GM13977 (cell line): ENCODE measurements at regions not wholly inside any gene's neighbourhood (a gene's known extent, or its start where the extent isn't known, plus 50 kb on each side); places are given as distances from the start of the nearest gene placed in this dataset.

Experiments
- DNase-seq: peaks from one replicate; pipeline ENCODE4 v3.0.0; 2012; ENCODE audit warnings: low spot score
- in situ Hi-C: fragments of 300-500 bp; cut with MboI; formaldehyde crosslinking; loops from one replicate; pipeline ENCODE4 v1.12.0; 2022; ENCODE audit warnings: low sequenced_read_pairs, low pct_unique_long_range_greater_than_20kb, mixed read lengths, inconsistent platforms; ENCODE audit not compliant: unreplicated experiment
- TF ChIP-seq, protein P1 (sequence below): IDR thresholded peaks from 2 replicates; pipeline ENCODE4 v1.5.1; 2012; ENCODE audit warnings: mild to moderate bottlenecking, control low read depth; ENCODE audit not compliant: insufficient read depth; ENCODE audit errors: extremely low read depth, missing control alignments

DNA sequence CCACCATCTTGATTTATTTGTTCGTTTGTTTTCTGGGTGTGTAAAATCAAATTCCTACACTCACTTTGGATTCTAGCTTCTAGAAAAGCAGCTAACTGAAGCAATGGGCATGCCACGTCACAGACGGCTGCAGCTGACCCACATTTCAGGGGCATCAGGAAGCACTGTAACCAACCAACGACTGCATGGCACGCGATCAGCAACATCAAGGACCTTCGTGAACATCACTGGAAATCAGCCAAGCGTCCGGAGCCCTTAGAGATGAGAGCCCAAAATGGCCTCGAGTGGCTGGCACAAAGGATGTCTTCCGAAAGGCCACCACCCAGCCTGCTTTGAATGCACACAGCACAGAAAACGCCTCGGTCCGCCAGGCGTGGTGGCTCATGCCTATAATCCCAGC lies 191.1 kb downstream of the OLFM1 start:
- in situ Hi-C loops: no loop called here
- TF ChIP-seq, protein P1, sequence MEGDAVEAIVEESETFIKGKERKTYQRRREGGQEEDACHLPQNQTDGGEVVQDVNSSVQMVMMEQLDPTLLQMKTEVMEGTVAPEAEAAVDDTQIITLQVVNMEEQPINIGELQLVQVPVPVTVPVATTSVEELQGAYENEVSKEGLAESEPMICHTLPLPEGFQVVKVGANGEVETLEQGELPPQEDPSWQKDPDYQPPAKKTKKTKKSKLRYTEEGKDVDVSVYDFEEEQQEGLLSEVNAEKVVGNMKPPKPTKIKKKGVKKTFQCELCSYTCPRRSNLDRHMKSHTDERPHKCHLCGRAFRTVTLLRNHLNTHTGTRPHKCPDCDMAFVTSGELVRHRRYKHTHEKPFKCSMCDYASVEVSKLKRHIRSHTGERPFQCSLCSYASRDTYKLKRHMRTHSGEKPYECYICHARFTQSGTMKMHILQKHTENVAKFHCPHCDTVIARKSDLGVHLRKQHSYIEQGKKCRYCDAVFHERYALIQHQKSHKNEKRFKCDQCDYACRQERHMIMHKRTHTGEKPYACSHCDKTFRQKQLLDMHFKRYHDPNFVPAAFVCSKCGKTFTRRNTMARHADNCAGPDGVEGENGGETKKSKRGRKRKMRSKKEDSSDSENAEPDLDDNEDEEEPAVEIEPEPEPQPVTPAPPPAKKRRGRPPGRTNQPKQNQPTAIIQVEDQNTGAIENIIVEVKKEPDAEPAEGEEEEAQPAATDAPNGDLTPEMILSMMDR: no peak
- DNase-seq: no peak

DNA sequence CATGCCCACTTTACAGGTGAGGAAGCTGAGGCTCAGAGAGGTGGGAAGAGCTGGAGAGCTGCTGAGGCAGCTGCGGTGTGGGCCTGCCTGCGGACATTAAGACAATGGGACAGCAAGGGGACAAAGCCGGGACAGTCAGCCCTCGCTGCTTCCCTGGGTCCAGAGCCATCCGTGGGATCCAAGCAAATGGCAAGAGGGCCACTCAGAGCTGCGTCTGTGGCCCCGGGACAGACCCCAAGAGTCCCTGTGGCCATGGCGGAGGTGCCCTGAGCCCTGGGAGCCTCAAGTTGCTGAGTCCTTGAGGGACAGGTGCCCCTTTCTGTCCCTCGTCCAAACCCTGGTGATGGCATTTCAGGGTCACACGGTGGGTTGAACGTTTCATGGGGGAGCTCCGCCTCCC lies 191.9 kb downstream of the OLFM1 start:
- DNase-seq: no peak
- in situ Hi-C loops: no loop called here
- TF ChIP-seq, protein P1: no peak

DNA sequence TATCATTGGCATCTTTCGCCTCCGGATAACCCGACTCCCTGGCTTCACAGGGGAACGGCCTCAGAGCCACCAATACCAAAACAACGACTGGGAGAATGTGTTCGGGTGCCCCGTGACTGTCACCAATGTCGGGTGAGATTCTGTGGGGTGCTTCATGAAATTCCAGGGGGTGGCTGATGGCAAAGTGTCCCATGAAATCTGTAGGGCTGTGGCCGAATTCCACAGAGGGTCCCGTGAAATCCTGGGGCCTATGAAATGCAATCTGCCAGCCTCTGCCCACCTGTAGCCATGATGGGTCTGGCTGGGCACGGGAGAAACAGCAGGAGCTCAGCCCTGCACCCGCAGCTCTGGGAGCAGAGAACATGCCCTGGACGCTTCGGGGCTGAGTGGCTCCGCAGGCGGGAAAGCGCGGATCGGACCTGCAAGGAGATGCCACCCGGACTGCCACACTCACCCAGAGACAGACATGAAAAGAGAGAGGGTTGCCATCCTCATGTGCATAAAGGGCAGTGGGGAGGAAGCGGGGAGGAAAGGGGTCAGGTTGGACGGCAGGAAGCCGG lies 192.4 kb downstream of the OLFM1 start:
- TF ChIP-seq, protein P1: no peak
- in situ Hi-C loops: no loop called here
- no peak for DNase-seq

DNA sequence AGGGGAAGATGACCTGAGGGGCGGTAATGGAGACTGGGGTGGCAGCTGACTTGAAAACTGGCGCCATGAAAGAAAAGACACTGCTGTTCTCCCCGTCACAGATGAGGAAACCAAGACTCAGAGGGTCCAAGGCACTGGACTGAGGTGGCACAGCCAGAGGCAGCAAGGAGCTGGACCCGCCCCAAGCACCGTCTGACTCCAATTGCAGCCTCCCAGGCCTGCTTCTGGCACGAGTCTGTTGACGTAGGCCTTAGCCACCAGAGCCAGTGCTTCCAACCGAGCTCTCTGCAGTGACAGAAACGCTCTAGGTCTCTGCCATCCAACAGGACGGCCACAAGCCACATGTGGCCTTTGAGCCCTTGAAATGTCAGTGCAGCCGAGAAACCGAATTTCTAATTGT lies 193.2 kb downstream of the OLFM1 start:
- in situ Hi-C loops: no loop called here
- TF ChIP-seq, protein P1: no peak

DNA sequence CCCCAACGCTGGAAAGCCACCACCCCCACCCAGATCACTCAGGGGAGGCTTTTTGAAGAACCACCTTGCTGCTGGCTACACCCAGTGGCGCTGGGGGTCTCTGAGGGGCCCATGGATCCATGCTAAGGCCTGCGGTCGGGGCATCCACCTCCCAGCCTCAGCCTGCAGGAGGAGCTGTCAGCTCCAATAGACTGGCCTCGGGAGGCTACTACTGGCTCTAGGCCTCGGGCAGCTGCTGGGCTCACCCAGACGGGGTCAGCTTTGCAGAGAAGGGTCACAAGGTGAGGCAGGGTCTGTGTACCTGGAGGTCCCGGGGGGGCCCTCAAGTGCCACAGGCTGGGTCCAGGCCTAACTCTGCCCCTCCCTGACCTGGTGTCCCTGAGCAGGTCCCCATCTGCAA lies 193.7 kb downstream of the OLFM1 start:
- DNase-seq: no peak
- TF ChIP-seq, protein P1: no peak
- in situ Hi-C loops: no loop called here

More for the DNA sequence above, 193.2 kb downstream of the OLFM1 start:
- no peak for DNase-seq

DNA sequence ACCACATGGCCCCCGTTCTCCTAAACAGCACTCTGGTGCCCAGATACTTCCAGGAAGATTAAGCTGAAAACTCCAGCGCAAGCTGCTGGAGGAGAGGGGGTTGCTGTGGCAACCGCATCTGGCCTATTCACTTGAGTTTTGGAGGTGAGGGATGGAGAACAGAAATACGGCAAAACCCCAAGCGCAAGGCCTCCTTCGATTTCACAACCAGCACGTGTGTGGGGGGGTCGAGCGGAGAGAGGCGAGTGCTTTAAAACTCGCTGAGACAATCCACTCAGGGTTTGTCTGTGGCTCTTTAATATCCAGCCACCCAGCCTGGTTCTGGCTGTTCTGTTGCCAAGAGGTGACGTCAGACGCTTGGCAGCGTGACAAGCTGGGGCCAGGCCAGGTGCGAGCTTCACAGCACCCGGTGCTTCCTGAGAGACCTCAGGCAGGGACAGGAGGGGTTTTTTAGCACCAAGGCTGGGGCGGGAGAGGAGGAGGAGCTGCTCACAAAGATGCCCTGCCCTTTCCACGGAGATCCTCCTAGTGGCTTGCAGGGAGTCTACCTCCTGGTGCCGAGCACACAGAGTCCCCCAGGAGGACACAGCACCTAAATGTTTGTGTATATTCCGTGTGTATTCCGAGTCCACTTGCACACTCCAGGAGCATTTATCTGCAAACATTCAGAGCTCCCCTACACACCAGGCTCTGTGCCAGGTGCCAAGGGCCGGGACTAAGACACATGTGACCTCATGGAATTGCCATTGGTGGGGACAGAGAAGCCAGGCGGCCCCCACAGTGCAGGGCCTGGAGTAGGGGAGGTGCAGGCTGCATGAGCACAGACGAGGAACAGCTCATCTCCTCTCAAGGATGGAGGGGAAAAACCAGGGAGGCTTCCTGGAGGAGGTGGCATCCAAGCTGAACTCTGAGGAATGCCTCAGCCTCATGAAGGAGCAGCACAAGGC lies 194.6 kb downstream of the OLFM1 start:
- in situ Hi-C loops: no loop called here
- no peak for DNase-seq
- TF ChIP-seq, protein P1: no peak
